Stimulated activated CD4-positive, alpha-beta T cell treated with anti-CD3 and anti-CD28 coated beads, Interleukin-12 subunit alpha, Interleukin-12 subunit beta, amount 100 ng/mL, for 24 hours (primary cell): ENCODE measurements at regions not wholly inside any gene's neighbourhood (a gene's known extent, or its start where the extent isn't known, plus 50 kb on each side); places are given as distances from the start of the nearest gene placed in this dataset.

ENCODE experiments used
- DNase-seq, 2 experiments: peaks; one replicate each; pipeline ENCODE4 v3.0.0-alpha.2; 2020; ENCODE audit warnings: low read depth in 2 of 2

- DNase-seq = no peak
Measured at GRCh38 chr1:218636548-218636947, 291.4 kb downstream of the TGFB2 start.

GRCh38 chr1:218640173-218640572 lies 295.0 kb downstream of the TGFB2 start:
- no peak for DNase-seq

GRCh38 chr1:218642033-218642948 lies 297.2 kb downstream of the TGFB2 start:
- DNase-seq = no peak

- DNase-seq = no peak
Measured at GRCh38 chr1:218643281-218643680, 298.1 kb downstream of the TGFB2 start.

- no peak for DNase-seq
Measured at GRCh38 chr1:218643926-218644325, 298.8 kb downstream of the TGFB2 start.

- no peak for DNase-seq
Measured at GRCh38 chr1:218646288-218646687, 301.2 kb downstream of the TGFB2 start.

- DNase-seq = no peak
Measured at GRCh38 chr1:218656301-218657037, 311.3 kb downstream of the TGFB2 start.

- no peak for DNase-seq
Measured at GRCh38 chr1:218658269-218658668, 313.1 kb downstream of the TGFB2 start.

GRCh38 chr1:218658899-218659298 lies 313.8 kb downstream of the TGFB2 start:
- DNase-seq = no peak

GRCh38 chr1:218659911-218660677 lies 315.0 kb downstream of the TGFB2 start:
- no peak for DNase-seq

GRCh38 chr1:218660678-218661053 lies 315.5 kb downstream of the TGFB2 start:
- no peak for DNase-seq

- DNase-seq = no peak
Measured at GRCh38 chr1:218661411-218661810, 316.3 kb downstream of the TGFB2 start.

GRCh38 chr1:218664385-218665170 lies 319.4 kb downstream of the TGFB2 start:
- DNase-seq = no peak

GRCh38 chr1:218665221-218665620 lies 320.1 kb downstream of the TGFB2 start:
- no peak for DNase-seq

GRCh38 chr1:218666263-218666662 lies 321.1 kb downstream of the TGFB2 start:
- no peak for DNase-seq

GRCh38 chr1:218667781-218668516 lies 322.8 kb downstream of the TGFB2 start:
- DNase-seq = no peak

- DNase-seq = no peak
Measured at GRCh38 chr1:218669431-218669830, 324.3 kb downstream of the TGFB2 start.

- DNase-seq = no peak
Measured at GRCh38 chr1:218670875-218671274, 325.7 kb downstream of the TGFB2 start.

GRCh38 chr1:218671573-218671972 lies 326.4 kb downstream of the TGFB2 start:
- DNase-seq = no peak

GRCh38 chr1:218673170-218673569 lies 328.0 kb downstream of the TGFB2 start:
- DNase-seq = no peak
